GDM1 (cell line): ENCODE measurements at regions not wholly inside any gene's neighbourhood (a gene's known extent, or its start where the extent isn't known, plus 50 kb on each side); places are given as distances from the start of the nearest gene placed in this dataset.

Experiments
- DNase-seq: peaks from one replicate; lab custom pipeline; 2025; lab: John Stamatoyannopoulos, UW

DNA sequence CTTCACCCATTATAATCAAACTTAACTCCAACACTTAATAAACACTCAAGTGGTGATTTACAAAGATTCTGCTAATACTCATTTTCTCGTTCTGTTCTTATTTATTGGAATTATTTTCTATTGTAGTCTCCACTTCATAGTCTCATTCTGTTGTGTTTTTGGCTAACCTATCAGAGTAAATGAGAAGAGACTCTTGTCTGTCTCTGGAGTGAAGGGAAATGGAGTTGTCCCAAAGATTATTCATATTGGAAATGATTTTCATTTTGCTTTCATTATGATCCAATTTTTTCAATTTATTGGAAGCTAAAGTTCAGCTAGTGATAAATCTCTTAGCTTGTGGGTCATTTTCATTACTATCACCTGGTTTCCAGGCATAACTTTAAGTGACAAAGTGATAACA, 454.9 kb upstream of the JAG1 start:
- no peak for DNase-seq

GRCh38 chr20:11130554-11131166, 456.9 kb upstream of the JAG1 start:
- DNase-seq = no peak

- no peak for DNase-seq
Measured at GRCh38 chr20:11132819-11133415, 459.1 kb upstream of the JAG1 start.

DNA sequence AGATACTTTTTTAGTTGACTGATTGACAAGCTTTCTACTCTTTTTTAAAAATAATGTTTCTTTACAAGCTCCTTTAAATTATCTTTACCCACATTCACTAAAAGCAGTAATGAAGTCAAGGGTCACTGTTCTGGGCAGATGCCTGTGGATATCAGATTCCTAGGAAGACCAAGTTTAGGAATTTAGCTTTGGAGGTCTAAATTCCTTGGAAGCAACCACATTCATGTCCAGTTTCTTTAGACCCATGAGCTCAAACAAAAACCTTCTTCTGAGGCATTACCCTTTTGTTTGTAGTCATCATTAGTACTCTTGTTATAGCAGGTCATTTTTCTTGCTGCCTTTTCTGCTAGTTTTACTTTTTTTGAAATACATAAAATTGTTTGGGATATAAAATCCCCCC, 462.9 kb upstream of the JAG1 start:
- DNase-seq = no peak

- no peak for DNase-seq
Measured at GRCh38 chr20:11137688-11138087, 463.9 kb upstream of the JAG1 start.

DNA sequence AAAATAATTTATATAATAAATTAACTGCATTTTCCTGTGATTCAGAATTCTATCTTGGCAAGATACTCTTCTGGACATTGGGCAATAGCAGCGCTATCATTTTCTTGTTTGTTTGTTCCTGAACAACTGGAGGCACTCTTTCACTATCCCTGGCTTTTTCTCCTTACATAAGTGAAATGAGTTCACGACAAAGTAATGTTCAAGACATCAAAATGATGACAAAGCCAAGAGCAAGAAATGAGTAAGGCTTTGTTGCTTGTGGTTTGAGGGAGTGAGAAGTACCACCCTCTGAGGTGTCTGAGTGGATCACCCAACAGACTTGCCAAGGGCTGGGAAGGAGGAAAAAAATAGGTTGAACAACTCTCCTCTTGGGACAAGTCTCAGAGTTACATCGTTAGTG, 466.6 kb upstream of the JAG1 start:
- DNase-seq = no peak

DNA sequence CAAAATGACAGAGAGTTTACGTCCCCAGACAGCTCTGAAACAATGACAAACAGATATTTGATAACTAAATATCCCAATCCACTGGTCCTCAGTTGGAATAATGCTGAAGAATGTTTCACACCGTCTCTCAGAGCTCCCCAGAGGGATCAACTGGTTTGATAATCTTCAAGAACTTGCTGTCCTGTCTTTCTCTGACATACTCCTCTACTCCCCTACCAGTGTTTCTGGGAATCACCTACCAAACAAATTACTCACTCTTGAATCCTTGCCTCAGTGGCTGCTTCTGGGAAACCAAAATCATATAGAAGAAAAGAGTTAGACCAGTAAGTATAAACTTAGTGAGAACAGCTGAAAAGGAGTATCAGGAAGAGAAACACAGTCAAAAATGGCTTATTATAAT, 469.7 kb upstream of the JAG1 start:
- DNase-seq = no peak

DNA sequence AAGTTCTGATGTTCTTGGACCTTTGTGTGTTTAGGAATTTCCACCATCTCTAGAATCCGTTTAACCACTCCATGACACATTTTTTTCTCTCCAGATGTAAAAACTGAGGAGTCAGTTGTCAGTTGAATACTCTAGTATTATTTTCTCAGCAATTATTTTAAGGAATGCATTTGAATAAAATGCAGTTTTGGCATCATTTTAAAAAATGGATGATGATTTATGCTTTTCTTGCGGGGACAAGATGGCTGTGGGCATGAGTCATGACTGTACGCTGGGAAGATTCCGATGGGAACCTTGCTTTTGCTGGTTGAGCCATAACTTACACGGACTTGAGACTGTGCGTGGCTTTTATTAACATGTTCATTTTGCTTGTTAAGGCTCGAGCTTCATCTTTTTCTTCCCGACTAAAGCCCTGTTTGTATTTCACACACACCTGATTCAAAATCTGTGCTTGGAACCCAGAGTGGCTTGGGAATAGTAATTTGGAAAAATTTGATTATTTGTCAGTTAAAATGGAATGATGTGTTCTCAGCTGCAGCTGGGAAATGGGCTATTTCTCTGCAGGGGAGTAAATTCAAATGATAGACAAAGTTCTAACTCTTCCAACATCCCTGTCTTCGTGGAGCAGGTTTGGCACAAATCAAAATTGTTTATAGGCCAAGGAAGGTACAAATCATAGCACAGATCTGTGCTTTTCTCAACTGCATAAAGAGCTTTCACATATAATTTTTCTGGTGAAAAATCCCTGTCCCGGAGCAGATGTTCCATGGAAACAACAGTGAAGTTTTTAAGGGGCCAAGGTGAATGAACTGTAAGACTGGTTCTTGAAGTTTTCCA, 470.5 kb upstream of the JAG1 start:
- no peak for DNase-seq

GRCh38 chr20:11145616-11146015, 471.8 kb upstream of the JAG1 start:
- no peak for DNase-seq

DNA sequence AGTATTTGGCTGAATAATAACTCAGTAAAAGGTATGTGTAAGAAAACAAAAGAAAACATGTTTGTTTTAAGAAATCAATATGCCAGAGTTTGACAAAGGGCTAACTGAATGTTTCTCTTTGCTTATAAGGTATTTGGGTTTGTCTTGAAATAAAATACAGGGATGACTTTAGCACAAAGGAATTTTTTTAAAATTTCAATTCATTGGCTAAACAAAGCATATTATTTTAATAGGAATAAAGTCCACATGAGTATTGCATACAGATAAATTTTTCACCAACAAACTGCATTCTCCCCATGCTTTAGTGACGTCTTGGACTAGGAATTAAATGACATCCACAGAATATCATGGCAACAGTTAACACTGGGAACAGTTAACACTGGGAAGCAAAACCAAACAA, 480.0 kb upstream of the JAG1 start:
- DNase-seq = no peak

DNA sequence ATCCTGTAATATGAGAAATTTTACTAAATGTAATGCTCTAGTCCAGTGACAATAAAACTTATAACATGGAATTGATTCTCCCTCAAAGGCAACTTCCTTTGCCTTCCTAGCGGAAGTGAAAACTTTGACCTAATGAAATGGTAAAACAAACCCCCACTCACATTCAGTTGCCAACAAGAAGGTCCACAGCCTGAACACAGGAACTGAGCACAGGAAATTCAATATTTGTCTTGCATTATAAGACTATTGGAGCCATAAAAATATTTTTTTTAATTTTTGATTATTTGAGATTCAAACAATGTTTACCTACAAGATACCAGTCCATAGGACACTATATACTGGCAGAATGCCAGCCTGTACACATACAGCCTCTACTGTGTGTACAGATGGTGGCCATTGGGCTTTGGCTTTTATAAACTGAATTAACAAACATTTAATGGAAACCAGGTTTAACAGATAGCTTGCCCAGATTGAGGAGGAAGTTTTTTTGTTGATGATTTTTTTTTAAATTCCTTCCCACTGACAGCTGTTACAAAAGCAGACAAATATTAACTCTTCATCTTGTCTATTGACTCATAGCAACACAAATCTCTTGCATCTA, 481.5 kb upstream of the JAG1 start:
- no peak for DNase-seq

- no peak for DNase-seq
Measured at GRCh38 chr20:11156922-11157321, 483.1 kb upstream of the JAG1 start.

GRCh38 chr20:11158146-11158545, 484.3 kb upstream of the JAG1 start:
- DNase-seq = no peak

- DNase-seq = no peak
Measured at GRCh38 chr20:11158589-11158988, 484.8 kb upstream of the JAG1 start.

- DNase-seq = peak; percentile 42
Measured at GRCh38 chr20:11159728-11160127, 485.9 kb upstream of the JAG1 start.

- DNase-seq = no peak
Measured at GRCh38 chr20:11162026-11162775, 488.4 kb upstream of the JAG1 start.

DNA sequence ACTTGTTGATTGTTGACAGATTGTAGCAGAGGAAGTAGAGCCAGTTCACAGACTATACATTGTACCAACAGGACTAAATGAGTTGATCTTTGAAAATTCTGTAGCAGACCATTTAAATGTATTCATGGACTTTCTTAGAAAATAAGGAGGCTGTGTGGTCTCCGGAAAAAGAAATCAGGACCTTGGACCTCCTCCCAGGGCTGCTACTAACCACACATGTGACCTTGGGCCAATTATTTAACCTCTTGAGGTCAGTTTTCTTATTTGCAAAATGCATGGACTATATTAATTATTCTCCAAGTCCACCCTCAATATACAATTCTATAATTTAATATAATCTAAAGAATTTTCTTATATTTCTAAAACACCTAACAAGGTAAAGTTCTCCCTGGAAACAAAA, 492.0 kb upstream of the JAG1 start:
- no peak for DNase-seq

GRCh38 chr20:11166712-11167111, 492.9 kb upstream of the JAG1 start:
- DNase-seq = no peak

- DNase-seq = no peak
Measured at GRCh38 chr20:11168026-11168425, 494.2 kb upstream of the JAG1 start.

- DNase-seq = peak; percentile 24
Measured at GRCh38 chr20:11170025-11170424, 496.2 kb upstream of the JAG1 start.

DNA sequence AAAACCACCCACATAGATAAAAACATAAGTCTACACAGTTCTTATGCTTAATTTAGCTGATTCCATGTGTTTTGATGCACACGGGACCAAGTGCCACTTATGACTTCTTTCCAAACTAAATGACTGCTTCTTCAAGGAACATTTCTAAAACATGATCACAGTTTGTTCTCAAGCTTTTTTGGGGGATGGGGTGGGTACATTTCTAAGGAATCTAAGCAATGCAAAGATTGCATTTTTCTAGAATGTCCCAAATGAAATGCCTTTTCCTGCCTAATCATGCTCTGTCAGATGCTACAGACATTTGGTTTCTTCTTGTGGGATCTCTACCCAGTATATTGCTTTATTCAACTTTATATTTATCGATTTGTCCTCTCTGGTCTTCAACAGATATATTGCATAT, 496.8 kb upstream of the JAG1 start:
- no peak for DNase-seq

- DNase-seq = no peak
Measured at GRCh38 chr20:11172881-11173280, 499.1 kb upstream of the JAG1 start.
